Adrenal gland (tissue), 9 donors: ENCODE measurements at regions not wholly inside any gene's neighbourhood (a gene's known extent, or its start where the extent isn't known, plus 50 kb on each side); places are given as distances from the start of the nearest gene placed in this dataset.

Experiments used
- DNase-seq, 7 donors: peaks; one replicate each; pipeline ENCODE4 v3.0.0-alpha.2; 2019 to 2020
- H3K27ac ChIP-seq, 5 donors: fragments of 200-600 bp; sonication (generic) in 4 of 5; 1 replicate in 3 of 5; 2 replicates in 2 of 5; pipeline versions ENCODE4 v1.5.1 to v1.8.0; 2016 to 2020; ENCODE audit warnings: mild to moderate bottlenecking in 1 of 5
- H3K27me3 ChIP-seq: fragments of 200-600 bp; 2 replicates; pipeline ENCODE4 v1.8.0; 2021
- H3K36me3 ChIP-seq, 2 donors: fragments of 200-600 bp; replicated peaks in 1 of 2; 1 replicate in 1 of 2; 2 replicates in 1 of 2; pipeline versions ENCODE4 v1.5.1 to v1.8.0; 2018 to 2022
- H3K4me1 ChIP-seq, 2 donors: fragments of 200-600 bp; replicated peaks in 1 of 2; 1 replicate in 1 of 2; 2 replicates in 1 of 2; pipeline versions ENCODE4 v1.5.1 to v1.8.0; 2018 to 2021
- H3K4me3 ChIP-seq, 4 donors: fragments of 200-600 bp; sonication (generic) in 3 of 4; one replicate each; pipeline ENCODE4 v1.5.1; 2016 to 2018
- H3K9me3 ChIP-seq, 3 donors: fragments of 200-600 bp; sonication (generic) in 1 of 3; replicated peaks in 1 of 3; 1 replicate in 2 of 3; 2 replicates in 1 of 3; pipeline versions ENCODE4 v1.5.1 to v1.8.0; 2016 to 2021
- CTCF ChIP-seq, 6 experiments: fragments of 450-650 bp in 4 of 6; fragments of 200-600 bp in 2 of 6; sonication (generic) in 1 of 6; IDR thresholded peaks; 1 replicate in 5 of 6; 2 replicates in 1 of 6; pipeline versions ENCODE4 v1.5.1 to v1.8.0; 2016 to 2021; ENCODE audit warnings: antibody characterized with exemption in 6 of 6, mild to moderate bottlenecking in 2 of 6, moderate library complexity in 1 of 6
- POLR2A ChIP-seq, 2 donors: fragments of 450-650 bp; IDR thresholded peaks; one replicate each; pipeline ENCODE4 v1.6.1; 2017; ENCODE audit warnings: antibody characterized with exemption in 2 of 2, mild to moderate bottlenecking in 2 of 2, moderate library complexity in 1 of 2
- WGBS, 4 donors: extraction: QIAGEN DNeasy Blood & Tissue Kit in 2 of 4; methylation state at CpG; one replicate each; pipeline versions ENCODE4 v1.1.5 to v1.1.7; 2013 to 2017; 5-methylcytosine and 5-hydroxymethylcytosine counted together
- intact Hi-C, 2 donors: fragments of 100-400 bp; cut with DNase I; formaldehyde crosslinking; loops; one replicate each; pipeline versions ENCODE4 v1.14.1 to v1.15.0; 2022 to 2023
- donor health status: healthy with polysubstance abuse.
- donor health status: Bipolar disorder and iron deficiency.
- donor health status: DM: yes; HTN: yes; CAD: no.
- donor health status: DM: no; HTN: no; CAD: no.
- donor health status: DM: no; HTN: no; CAD: no.

DNA sequence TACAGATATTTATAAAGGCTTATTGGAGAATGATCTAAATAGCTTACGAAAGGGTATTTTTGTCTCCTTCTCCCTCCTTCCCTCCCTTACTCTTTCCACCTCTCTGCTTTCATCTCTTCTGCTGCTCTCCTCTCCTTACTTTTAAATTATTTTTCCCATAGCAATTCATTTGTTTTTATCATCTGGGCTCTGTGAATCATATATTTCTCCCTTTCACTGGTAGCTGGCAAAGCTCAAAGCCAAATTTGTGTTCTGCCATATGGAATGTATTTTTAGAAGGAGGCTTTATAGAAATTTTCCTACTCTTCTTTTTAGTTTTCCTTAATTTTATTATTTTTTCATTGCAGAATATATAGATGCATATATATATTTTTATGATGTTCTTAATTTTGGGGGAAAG, 385.8 kb downstream of the C3orf38 start:
- Histone ChIP-seq H3K27ac (no peak overlapping the region), H3K9me3 (no peaks in the 10 kb centered on the region), H3K4me1 (no peaks in the 10 kb centered on the region), H3K27me3 (no peaks in the 10 kb centered on the region), H3K4me3 (no peak overlapping the region), H3K36me3 (no peaks in the 10 kb centered on the region)
- TF ChIP-seq POLR2A (IDR thresholded peaks at IDR 0.05) = no peak
- TF ChIP-seq CTCF (IDR thresholded peaks at IDR 0.05) = no peak
- no peak for DNase-seq
- WGBS, 4 donors = 80 to 91% (median 87%) methylated on average over 1 of the region's 1 CpG
- intact Hi-C loops = no loop called here

- H3K27me3 ChIP-seq = no peaks in the 10 kb centered on the region
- intact Hi-C loops = no loop called here
- H3K4me3 ChIP-seq = no peak overlapping the region
- TF ChIP-seq POLR2A (IDR thresholded peaks at IDR 0.05) (no peak), CTCF (IDR thresholded peaks at IDR 0.05) (no peak)
- H3K36me3 ChIP-seq = no peaks in the 10 kb centered on the region
- no peak overlapping the region for H3K27ac ChIP-seq
- H3K4me1 ChIP-seq = no peaks in the 10 kb centered on the region
- DNase-seq = no peak
- H3K9me3 ChIP-seq = no peaks in the 10 kb centered on the region
Observed at GRCh38 chr3:88542916-88543315, 393.2 kb downstream of the C3orf38 start.

DNA sequence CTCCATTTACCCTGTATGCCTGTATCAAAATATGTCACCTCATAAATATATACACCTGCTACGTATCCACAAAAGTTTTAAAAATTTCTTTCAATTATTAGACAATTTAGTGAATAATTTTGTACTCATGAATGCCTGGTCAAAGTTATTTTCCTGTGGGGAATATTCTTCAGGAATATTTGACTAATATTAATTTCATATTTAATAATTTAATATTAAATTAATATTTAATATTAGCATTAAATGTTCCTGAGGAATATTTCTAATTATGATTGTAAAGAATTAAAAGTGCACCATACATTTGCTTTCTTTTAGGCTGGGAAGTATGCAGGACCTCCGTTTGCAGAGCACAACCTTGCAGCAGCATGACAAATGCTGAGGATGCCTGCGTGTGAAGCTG, 422.7 kb downstream of the C3orf38 start:
- Histone ChIP-seq H3K4me3 (no peak overlapping the region), H3K36me3 (no peaks in the 10 kb centered on the region), H3K9me3 (no peaks in the 10 kb centered on the region), H3K4me1 (no peaks in the 10 kb centered on the region), H3K27me3 (no peaks in the 10 kb centered on the region), H3K27ac (no peak overlapping the region)
- TF ChIP-seq CTCF (IDR thresholded peaks at IDR 0.05) (no peak), POLR2A (IDR thresholded peaks at IDR 0.05) (no peak)
- intact Hi-C loops = no loop called here
- 69 to 80% (median 78%) methylated on average over 3 of the region's 3 CpGs for WGBS, 4 donors
- DNase-seq = no peak

- no peak overlapping the region for H3K27ac ChIP-seq
- no peaks in the 10 kb centered on the region for H3K27me3 ChIP-seq
- H3K36me3 ChIP-seq = no peaks in the 10 kb centered on the region
- intact Hi-C loops = no loop called here
- no peaks in the 10 kb centered on the region for H3K9me3 ChIP-seq
- H3K4me3 ChIP-seq = no peak overlapping the region
- 58 to 70% (median 65%) methylated on average over 4 of the region's 4 CpGs for WGBS, 4 donors
- TF ChIP-seq CTCF (IDR thresholded peaks at IDR 0.05) (no peak), POLR2A (IDR thresholded peaks at IDR 0.05) (no peak)
- no peaks in the 10 kb centered on the region for H3K4me1 ChIP-seq
- no peak for DNase-seq
Observed at GRCh38 chr3:88573472-88573871, 423.7 kb downstream of the C3orf38 start.
